Heart right ventricle (tissue), 16 donors: ENCODE measurements at regions not wholly inside any gene's neighbourhood (a gene's known extent, or its start where the extent isn't known, plus 50 kb on each side); places are given as distances from the start of the nearest gene placed in this dataset.

Source experiments
- ATAC-seq, 8 donors: fragments of 200-7000 bp; cut with Tn5 transposase; one replicate each; pipeline ENCODE4 v1.9.1; 2020; ENCODE audit warnings: mild to moderate bottlenecking in 8 of 8, moderate library complexity in 8 of 8, moderate number of reproducible peaks in 1 of 8
- DNase-seq, 2 donors: peaks; one replicate each; pipeline ENCODE4 v3.0.0-alpha.2; 2020
- H3K27ac ChIP-seq, 10 donors: fragments of 200-600 bp; sonication (generic) in 2 of 10; one replicate each; pipeline versions ENCODE4 v1.5.0 to v1.8.0; 2020 to 2022; ENCODE audit warnings: mild to moderate bottlenecking in 3 of 10
- H3K27me3 ChIP-seq, 7 donors: fragments of 200-600 bp; one replicate each; pipeline ENCODE4 v1.8.0; 2021 to 2022; ENCODE audit warnings: mild to moderate bottlenecking in 2 of 7
- H3K36me3 ChIP-seq, 9 donors: fragments of 200-600 bp; sonication (generic) in 1 of 9; one replicate each; pipeline versions ENCODE4 v1.5.0 to v1.8.0; 2020 to 2022; ENCODE audit warnings: mild to moderate bottlenecking in 2 of 9
- H3K4me1 ChIP-seq, 9 donors: fragments of 200-600 bp; sonication (generic) in 1 of 9; one replicate each; pipeline versions ENCODE4 v1.5.0 to v1.8.0; 2020 to 2022; ENCODE audit warnings: mild to moderate bottlenecking in 4 of 9
- H3K4me3 ChIP-seq, 10 donors: fragments of 200-600 bp; sonication (generic) in 2 of 10; one replicate each; pipeline versions ENCODE4 v1.5.0 to v1.8.0; 2020 to 2022; ENCODE audit warnings: mild to moderate bottlenecking in 7 of 10, moderate library complexity in 2 of 10
- H3K9me3 ChIP-seq, 11 donors: fragments of 200-600 bp in 10 of 11; sonication (generic) in 2 of 11; one replicate each; pipeline versions ENCODE4 v1.5.0 to v1.8.0; 2013 to 2022; ENCODE audit warnings: mild to moderate bottlenecking in 2 of 11, control low read depth in 1 of 11, moderate library complexity in 1 of 11
- CTCF ChIP-seq, 9 donors: fragments of 200-600 bp; sonication (generic) in 2 of 9; IDR thresholded peaks; one replicate each; pipeline versions ENCODE4 v1.5.0 to v1.8.0; 2021 to 2022; ENCODE audit warnings: antibody characterized with exemption in 9 of 9, mild to moderate bottlenecking in 5 of 9, moderate library complexity in 1 of 9
- WGBS, 2 donors: extraction: QIAGEN DNeasy Blood & Tissue Kit; methylation state at CpG; one replicate each; pipeline ENCODE4 v1.1.7; 2013; ENCODE audit warnings: inconsistent platforms in 1 of 2; 5-methylcytosine and 5-hydroxymethylcytosine counted together
- intact Hi-C, 10 donors: fragments of 100-400 bp; cut with DNase I; formaldehyde crosslinking; loops; one replicate each; pipeline versions ENCODE4 v1.11.1 to v1.14.2; 2022
- donor health status: Arrhythmogenic right ventricular cardiomyopathy.
- donor health status: ischemic (EF 13 %, LVEDD 7.1; RV severe dilation, severe dysfunction).
- donor health status: healthy with polysubstance abuse.
- donor health status: DM: no; HTN: yes; CAD: no.
- donor health status: DM: no; HTN: no; CAD: no.
- donor health status: ischemic (EF 25% LVEDD 6.9; RV normal size, moderate dysfunction).
- donor health status: ischemic (EF 25% LVEDD 5.7; RV mildly dilated, moderate dysfunction).
- donor health status: healthy.
- donor health status: DM: yes; HTN: yes; CAD: no.
- donor health status: Ischemic cardiomyopathy.
- donor health status: ischemic (EF 35%, LVEDD 5.7; RV mildly dilated, moderate dysfunction).
- donor health status: nonischemic (EF 11% LVEDD 7.7; RV severe dilation, severe dysfunction).
- donor health status: DM: yes; HTN: yes; CAD: no.
- donor health status: PGD.
- donor health status: ischemic (EF 29% LVEDD 5.4; RV normal size, mild dysfunction).
- donor health status: nonischemic (EF 23%, LVEDD 6.1; RV moderate dilation, normal function).

- intact Hi-C loops: no loop called here
- Histone ChIP-seq H3K27ac (peak overlapping the region in 1 of 10 donors; percentile 13), H3K4me3 (no peak overlapping the region), H3K27me3 (no peaks in the 10 kb centered on the region), H3K9me3 (no peaks in the 10 kb centered on the region), H3K36me3 (no peaks in the 10 kb centered on the region), H3K4me1 (peaks cover 0 to 48% (median 17%) of the 10 kb centered on the region in 9 donors)
- WGBS, 2 donors: 85 to 88% methylated on average over 8 of the region's 8 CpGs
- ATAC-seq (no peak), DNase-seq (no peak)
- no peak for TF ChIP-seq CTCF (IDR thresholded peaks at IDR 0.05)
Measured at GRCh38 chr6:11322252-11322885, 89.9 kb upstream of the NEDD9 start.

DNA sequence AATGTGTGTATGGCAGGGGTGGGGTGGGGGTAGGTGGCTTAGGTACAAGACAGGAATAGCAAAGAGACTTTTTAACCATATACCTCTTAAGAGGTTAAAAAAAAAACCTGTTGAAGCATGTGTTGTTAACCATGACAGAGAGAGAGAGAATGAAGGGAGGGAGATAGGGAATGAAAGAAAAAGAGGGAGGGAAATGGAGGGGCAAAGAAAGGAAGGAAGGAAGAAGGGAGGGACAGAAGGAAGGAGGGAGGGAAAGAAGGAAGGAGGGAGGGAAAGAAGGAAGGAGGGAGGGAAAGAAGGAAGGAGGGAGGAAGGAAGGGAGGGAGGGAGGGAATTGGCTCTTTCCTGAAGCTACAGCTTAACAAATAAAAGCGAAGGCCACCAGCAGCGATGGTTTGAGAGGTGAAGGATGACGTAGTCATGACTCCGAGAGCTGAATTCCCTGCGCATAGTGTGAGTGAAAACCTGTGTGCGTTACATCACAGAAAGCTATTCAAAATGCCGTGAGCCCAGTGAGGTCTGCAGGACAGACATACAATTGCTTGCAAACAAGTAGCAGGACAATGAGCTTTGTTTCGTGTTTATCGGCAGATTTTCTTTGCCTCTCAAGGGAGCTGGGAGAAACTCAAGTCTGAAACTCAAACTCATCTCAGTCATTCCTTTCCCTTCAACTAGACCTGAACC is 88.6 kb upstream of the NEDD9 start:
- Histone ChIP-seq H3K4me3 (no peak overlapping the region), H3K9me3 (no peaks in the 10 kb centered on the region), H3K27me3 (no peaks in the 10 kb centered on the region), H3K36me3 (no peaks in the 10 kb centered on the region), H3K4me1 (peaks cover 0 to 55% (median 17%) of the 10 kb centered on the region in 9 donors), H3K27ac (peak overlapping the region in 3 of 10 donors; percentile 31 to 59 (median 43))
- ATAC-seq (no peak), DNase-seq (no peak)
- TF ChIP-seq CTCF (IDR thresholded peaks at IDR 0.05): no peak
- WGBS, 2 donors: 71 to 73% methylated on average over 9 of the region's 9 CpGs
- intact Hi-C loops: no loop called here

- Histone ChIP-seq H3K4me1 (peaks cover 0 to 51% (median 17%) of the 10 kb centered on the region in 9 donors), H3K9me3 (no peaks in the 10 kb centered on the region), H3K27ac (peak overlapping the region in 7 of 10 donors; percentile 3 to 71 (median 57)), H3K36me3 (no peaks in the 10 kb centered on the region), H3K27me3 (no peaks in the 10 kb centered on the region), H3K4me3 (no peak overlapping the region)
- intact Hi-C loops: loop anchor here in 5 of 10 donors (5.0 to 10.0 kb wide), 4 partner anchors 33 to 87 kb away; partner anchors contain the start of gene NEDD9 (in 1 of the 5)
- ATAC-seq (peak in 1 of 8 donors; percentile 35), DNase-seq (no peak)
- no peak for TF ChIP-seq CTCF (IDR thresholded peaks at IDR 0.05)
- 78 to 85% methylated on average over 9 of the region's 9 CpGs for WGBS, 2 donors
Measured at GRCh38 chr6:11318835-11319813, 86.7 kb upstream of the NEDD9 start.
